T-helper 1 cell treated with Interleukin-12 subunit alpha and Interleukin-12 subunit beta and Interleukin-4 antibody, amounts not matched to agents 30 μg/mL and 1 μg/mL, for 36 hours (primary cell): ENCODE measurements at regions not wholly inside any gene's neighbourhood (a gene's known extent, or its start where the extent isn't known, plus 50 kb on each side); places are given as distances from the start of the nearest gene placed in this dataset.

ENCODE experiments used
- H3K27ac Mint-ChIP-seq: one replicate; pipeline ENCODE4 v1.8.0; 2021; ENCODE audit warnings: mild to moderate bottlenecking, mixed read lengths
- H3K27me3 Mint-ChIP-seq: one replicate; pipeline ENCODE4 v1.8.0; 2021; ENCODE audit warnings: low read depth, mixed read lengths
- H3K36me3 Mint-ChIP-seq: one replicate; pipeline ENCODE4 v1.8.0; 2021; ENCODE audit warnings: low read depth, mixed read lengths
- H3K4me1 Mint-ChIP-seq: one replicate; pipeline ENCODE4 v1.8.0; 2021; ENCODE audit warnings: low read depth, mixed read lengths
- H3K4me3 Mint-ChIP-seq: one replicate; pipeline ENCODE4 v1.8.0; 2021; ENCODE audit warnings: mild to moderate bottlenecking, moderate library complexity, mixed read lengths
- H3K9me3 Mint-ChIP-seq: one replicate; pipeline ENCODE4 v1.8.0; 2021; ENCODE audit warnings: mixed read lengths

- Mint-ChIP-seq H3K4me3 (no peak overlapping the region), H3K36me3 (peaks cover 1% of the 10 kb centered on the region), H3K27ac (no peak overlapping the region), H3K27me3 (no peaks in the 10 kb centered on the region), H3K4me1 (no peaks in the 10 kb centered on the region), H3K9me3 (peaks cover 25% of the 10 kb centered on the region)
Measured at GRCh38 chr15:29914511-29914926, 92.3 kb upstream of the TJP1 start.

DNA sequence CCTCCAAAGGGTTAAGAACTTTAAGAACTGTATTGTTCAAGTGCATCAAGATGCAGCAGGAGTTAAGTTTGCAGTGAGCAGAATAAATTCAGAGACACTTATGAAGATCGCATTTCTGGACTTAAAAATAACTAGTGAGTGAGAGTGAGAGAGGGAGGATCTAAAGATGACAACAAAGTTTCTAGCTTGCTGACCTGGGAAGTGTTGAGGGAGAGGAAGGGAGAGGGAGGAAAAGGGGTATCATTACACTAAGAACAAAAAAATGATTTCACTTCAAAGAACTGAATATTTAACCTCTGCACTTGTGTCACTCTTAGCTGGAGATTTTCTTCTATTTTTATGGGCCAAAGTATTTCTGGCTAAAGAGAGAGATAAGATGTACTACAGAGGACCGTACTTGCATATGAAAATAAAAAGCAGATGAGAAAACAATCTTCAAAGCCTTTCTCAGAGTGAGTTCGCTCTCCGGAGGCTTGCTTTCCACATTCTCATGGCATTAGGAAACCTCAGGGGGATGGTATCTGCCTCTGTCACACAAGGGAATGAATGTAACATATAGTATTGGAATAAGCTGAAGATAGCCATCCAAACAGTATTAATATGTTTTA, 91.4 kb upstream of the TJP1 start:
- peaks cover 26% of the 10 kb centered on the region for H3K9me3 Mint-ChIP-seq
- H3K36me3 Mint-ChIP-seq = peaks cover 1% of the 10 kb centered on the region
- H3K4me1 Mint-ChIP-seq = no peaks in the 10 kb centered on the region
- no peak overlapping the region for H3K4me3 Mint-ChIP-seq
- H3K27ac Mint-ChIP-seq = no peak overlapping the region
- no peaks in the 10 kb centered on the region for H3K27me3 Mint-ChIP-seq

DNA sequence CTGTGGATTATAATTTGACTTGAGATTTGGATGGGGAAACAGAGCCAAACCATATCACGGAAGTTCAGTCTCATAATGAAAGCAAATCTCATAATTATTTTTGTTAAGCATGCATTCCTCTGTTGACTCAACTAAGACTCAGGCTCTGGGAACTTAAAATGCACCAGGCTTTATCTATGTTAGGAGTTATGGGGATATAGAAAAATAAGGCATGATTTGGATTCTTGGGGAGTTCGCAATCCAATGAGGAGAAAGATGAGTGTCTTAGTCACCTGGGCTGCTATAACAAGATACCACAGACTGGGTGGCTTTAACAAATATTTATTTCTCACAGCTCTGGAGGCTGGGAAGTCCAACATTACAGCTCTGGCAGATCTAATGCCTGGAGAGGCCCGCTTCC, 89.4 kb upstream of the TJP1 start:
- peaks cover 1% of the 10 kb centered on the region for H3K36me3 Mint-ChIP-seq
- H3K27me3 Mint-ChIP-seq = no peaks in the 10 kb centered on the region
- no peaks in the 10 kb centered on the region for H3K4me1 Mint-ChIP-seq
- peaks cover 26% of the 10 kb centered on the region for H3K9me3 Mint-ChIP-seq
- H3K27ac Mint-ChIP-seq = no peak overlapping the region
- H3K4me3 Mint-ChIP-seq = no peak overlapping the region

GRCh38 chr15:29910068-29910467, 87.8 kb upstream of the TJP1 start:
- Mint-ChIP-seq H3K9me3 (peaks cover 26% of the 10 kb centered on the region), H3K4me3 (no peak overlapping the region), H3K27ac (no peak overlapping the region), H3K4me1 (no peaks in the 10 kb centered on the region), H3K27me3 (no peaks in the 10 kb centered on the region), H3K36me3 (peaks cover 1% of the 10 kb centered on the region)

DNA sequence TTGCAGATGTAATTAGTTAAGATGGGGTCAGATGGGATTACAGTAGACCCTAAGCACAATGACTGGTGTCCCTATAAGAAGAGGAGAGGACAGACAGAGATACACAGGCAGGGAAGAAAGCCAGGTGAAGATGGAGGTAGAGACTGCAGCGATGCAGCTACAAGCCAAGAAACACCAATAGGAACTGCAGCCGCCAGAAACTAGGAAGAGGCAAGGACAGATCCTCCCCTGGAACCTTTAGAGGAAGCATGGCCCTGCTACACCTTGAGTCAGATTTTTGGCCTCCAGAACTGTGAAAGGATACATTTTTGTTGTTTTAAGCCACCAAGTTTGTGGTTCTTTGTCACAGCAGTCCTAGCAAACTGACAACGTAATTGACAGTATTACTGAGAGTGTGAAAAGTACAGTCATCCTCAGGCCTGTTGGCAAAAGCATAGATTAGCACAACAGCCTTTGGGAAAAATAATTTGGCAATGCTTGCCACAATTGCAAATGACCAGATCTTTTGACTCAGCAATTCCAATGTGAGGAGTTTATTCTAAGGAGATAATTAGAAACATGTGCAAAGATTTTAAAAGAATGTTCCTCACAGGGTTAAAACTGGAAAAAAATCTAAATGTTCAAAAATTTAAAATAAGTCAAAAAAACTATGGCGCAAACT, 82.6 kb upstream of the TJP1 start:
- no peak overlapping the region for H3K27ac Mint-ChIP-seq
- H3K4me1 Mint-ChIP-seq = no peaks in the 10 kb centered on the region
- no peak overlapping the region for H3K4me3 Mint-ChIP-seq
- H3K27me3 Mint-ChIP-seq = no peaks in the 10 kb centered on the region
- H3K9me3 Mint-ChIP-seq = peaks cover 4% of the 10 kb centered on the region
- no peaks in the 10 kb centered on the region for H3K36me3 Mint-ChIP-seq

DNA sequence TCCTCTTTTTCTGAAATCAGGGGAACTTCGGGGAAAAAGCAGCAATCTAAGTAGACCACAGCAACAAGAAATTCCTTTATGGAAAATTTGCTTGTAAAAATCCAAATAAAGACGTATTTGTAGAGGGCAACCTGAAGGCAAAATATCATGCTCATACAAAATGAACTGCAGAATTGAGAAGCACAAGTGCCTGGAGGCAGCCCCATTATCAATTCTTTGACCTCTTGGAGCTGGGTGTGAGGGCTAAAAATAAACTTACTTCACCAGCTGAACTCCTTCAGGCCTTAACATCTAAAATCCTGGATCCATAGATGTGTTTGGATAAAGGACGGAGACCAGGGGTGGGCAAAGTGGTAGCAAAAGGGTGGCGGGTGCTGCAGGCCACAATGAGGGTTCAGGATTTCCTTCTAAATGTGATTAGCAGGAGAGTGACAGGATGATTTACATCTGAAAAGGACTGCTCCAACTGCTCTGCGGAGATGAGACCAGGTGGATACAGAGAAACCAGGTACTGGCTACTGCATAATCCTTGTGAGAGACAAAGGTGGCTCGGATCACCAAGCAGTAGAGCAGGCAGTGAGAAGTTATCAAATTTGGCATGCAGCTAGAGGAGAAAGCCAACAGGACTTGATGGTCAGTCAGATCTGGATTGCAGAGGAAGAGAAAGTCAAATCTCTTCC, 81.7 kb upstream of the TJP1 start:
- H3K4me1 Mint-ChIP-seq = no peaks in the 10 kb centered on the region
- no peaks in the 10 kb centered on the region for H3K27me3 Mint-ChIP-seq
- no peaks in the 10 kb centered on the region for H3K36me3 Mint-ChIP-seq
- H3K27ac Mint-ChIP-seq = no peak overlapping the region
- no peaks in the 10 kb centered on the region for H3K9me3 Mint-ChIP-seq
- no peak overlapping the region for H3K4me3 Mint-ChIP-seq

DNA sequence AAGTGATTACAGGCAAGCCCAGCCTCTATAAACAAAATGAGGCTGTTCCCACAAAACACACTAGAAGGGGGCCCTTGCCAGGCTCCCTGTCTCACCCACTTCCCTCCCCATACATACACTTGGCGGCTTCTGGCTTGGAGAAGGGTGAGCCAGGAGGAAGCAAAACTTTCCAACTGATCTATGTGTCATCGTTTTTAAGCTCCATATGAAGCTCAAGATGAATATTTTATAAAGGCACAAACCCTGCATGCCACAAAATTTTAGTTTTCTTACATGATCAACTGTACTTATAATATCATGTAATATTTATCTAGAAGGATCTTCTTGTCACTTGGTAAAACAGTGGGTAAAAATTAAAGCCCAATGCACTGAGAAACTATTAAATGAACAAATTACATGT, 80.8 kb upstream of the TJP1 start:
- Mint-ChIP-seq H3K4me3 (no peak overlapping the region), H3K36me3 (no peaks in the 10 kb centered on the region), H3K4me1 (no peaks in the 10 kb centered on the region), H3K9me3 (no peaks in the 10 kb centered on the region), H3K27ac (no peak overlapping the region), H3K27me3 (no peaks in the 10 kb centered on the region)

DNA sequence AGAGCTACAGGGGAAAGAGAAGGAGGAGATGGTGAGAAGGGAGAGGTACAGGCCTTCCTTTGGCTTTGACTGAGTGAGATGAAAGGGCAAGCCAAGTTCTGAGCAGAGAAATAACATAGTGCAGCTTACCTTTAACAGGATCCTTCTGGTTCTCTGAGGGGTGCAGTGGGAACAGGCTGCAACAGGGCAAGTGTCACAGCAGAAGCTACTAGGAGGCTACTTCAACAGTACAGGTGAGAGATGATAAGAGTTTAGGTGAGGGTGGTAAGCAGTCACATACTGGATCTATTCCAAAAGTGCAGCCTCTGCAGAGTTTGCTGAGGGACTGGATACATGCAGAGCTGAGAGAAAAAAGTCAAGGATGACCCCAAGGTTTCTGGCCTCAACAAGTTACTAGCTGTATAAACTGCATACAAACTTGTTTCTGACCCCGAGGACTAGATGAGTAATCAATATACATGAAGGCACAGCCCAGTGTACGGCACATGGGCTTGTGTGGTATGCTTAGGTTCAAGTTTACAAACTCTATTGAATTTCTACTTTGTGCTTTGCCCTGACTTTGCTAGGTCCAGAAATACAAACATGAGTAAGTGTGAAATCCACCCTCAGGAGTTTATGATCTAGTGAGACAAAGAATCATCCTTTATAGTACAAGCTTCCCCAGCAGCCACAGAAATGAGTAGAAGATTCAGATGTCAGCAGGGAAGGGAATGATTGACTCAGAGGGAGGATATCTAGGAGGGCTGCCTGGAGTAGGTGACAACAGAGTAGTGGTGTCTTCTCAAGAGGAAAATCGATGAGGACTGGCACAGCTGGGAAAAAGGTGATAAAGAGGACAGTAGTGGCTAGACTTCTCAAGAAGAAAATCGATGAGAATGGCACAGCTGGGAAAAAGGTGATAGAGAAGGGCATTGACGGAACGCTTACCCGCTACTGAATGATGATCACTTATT, 78.2 kb upstream of the TJP1 start:
- Mint-ChIP-seq H3K27me3 (no peaks in the 10 kb centered on the region), H3K9me3 (no peaks in the 10 kb centered on the region), H3K4me1 (no peaks in the 10 kb centered on the region), H3K27ac (no peak overlapping the region), H3K36me3 (no peaks in the 10 kb centered on the region), H3K4me3 (no peak overlapping the region)

DNA sequence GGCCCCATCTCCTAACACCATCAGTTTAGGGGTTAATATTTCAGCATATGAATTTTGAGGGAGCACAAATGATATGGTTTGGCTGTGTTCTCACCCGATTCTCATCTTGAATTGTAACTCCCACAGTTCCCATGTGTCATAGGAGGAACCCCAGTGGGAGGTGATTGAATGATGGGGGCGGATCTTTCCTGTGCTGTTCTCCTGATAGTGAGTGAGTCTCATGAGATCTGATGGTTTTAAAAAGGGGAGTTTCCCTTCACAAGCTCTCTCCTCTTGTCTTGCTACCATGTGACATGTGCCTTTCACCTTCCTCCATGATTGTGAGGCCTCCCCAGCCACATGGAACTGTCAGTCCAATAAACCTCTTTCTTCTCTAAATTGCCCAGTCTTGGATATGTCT, 73.8 kb upstream of the TJP1 start:
- Mint-ChIP-seq H3K27me3 (no peaks in the 10 kb centered on the region), H3K36me3 (no peaks in the 10 kb centered on the region), H3K4me1 (no peaks in the 10 kb centered on the region), H3K9me3 (no peaks in the 10 kb centered on the region), H3K27ac (no peak overlapping the region), H3K4me3 (no peak overlapping the region)

GRCh38 chr15:29891096-29891457, 68.8 kb upstream of the TJP1 start:
- Mint-ChIP-seq H3K4me3 (no peak overlapping the region), H3K36me3 (no peaks in the 10 kb centered on the region), H3K4me1 (no peaks in the 10 kb centered on the region), H3K27ac (no peak overlapping the region), H3K9me3 (no peaks in the 10 kb centered on the region), H3K27me3 (no peaks in the 10 kb centered on the region)

DNA sequence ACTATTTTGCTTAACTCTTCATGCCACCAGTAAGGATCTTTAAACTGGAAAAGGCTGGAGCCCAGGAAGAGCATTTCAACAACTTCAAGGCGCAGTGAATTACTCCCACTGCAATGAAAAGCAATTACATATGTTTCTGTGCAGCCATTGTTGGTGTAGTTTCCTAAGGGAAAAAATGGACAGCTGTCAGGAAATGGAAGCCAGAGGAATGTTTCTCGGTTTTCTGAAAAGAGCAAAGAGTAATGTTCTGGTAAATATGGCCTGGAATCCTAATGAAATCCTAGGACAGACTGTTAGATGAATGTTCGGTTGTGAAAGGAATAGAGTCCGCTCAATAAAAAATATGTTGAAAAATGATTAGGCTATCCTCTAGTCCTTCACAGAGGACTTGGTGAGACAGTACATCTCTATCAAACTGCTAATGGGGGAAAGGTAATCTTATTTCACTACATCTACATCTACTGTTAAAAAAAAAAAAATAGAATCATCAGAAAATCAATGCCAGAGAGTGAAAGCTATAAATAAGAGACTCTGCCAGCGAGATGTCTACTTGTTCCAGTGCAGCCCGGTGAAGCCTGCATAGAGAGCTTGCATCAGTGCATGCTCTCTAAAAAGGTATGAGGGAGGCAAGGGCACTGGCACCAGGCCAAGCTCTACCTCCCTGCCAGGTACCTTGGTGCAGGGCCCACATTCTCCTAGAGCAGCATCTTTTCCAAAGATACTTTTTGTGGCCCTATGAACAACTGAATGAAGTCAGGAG, 68.2 kb upstream of the TJP1 start:
- Mint-ChIP-seq H3K36me3 (no peaks in the 10 kb centered on the region), H3K9me3 (no peaks in the 10 kb centered on the region), H3K27ac (no peak overlapping the region), H3K4me3 (no peak overlapping the region), H3K27me3 (no peaks in the 10 kb centered on the region), H3K4me1 (no peaks in the 10 kb centered on the region)

DNA sequence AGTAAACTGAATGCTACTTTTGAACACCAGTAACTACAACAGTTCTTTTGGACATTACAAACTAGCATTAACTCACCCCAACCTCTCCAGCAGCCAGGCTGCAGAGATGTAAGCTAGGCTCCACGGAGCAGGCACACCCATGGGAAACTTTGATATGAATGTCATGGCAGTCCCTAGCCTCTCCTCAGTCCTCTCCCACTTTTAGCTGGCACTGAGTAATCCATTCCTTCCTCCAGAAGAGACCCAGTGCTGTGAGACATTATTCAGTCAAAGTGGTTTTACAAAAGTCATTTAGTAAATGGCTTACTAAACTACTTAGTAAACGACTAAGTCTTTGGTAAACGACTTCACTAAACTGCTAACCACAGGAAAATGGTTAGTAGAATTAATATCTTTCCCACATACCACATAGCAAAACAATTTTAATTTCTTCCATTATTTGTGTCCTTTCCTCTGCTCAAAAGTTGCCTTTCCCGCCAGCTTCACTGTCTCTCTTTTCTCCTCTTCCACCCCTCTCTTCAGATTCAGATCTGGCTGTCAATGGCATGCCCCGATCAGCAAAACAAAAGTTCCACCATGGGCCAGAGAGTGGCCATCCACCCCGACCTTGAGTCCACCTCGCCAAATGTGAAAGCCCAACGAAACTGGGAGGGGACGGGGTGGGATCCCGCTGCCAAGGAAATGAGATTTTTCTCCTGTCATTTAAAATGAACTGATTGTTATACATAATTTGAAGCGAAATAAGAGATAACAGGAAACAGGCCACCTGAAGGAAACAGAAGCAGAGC, 67.5 kb upstream of the TJP1 start:
- Mint-ChIP-seq H3K4me1 (no peaks in the 10 kb centered on the region), H3K27me3 (no peaks in the 10 kb centered on the region), H3K27ac (no peak overlapping the region), H3K36me3 (no peaks in the 10 kb centered on the region), H3K9me3 (no peaks in the 10 kb centered on the region), H3K4me3 (no peak overlapping the region)

DNA sequence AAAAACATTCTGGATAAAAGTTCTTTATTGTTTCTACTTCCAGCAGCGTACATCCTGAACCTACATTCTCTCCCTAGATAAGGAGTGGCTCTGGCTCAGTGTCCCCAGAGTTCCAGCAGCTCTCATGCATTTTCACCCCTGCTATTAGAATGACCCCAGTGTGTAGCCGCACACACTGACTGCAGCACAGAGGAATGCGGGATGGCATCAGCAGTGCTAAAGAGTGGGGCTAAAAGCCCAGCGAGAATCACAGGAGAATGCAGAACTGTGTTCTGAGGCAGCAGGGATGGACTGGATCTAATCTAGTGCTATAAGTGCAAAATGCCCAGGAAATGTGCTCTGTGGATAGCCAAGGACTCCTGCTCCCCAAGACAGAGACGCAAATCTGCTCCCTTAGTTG, 66.4 kb upstream of the TJP1 start:
- Mint-ChIP-seq H3K4me1 (no peaks in the 10 kb centered on the region), H3K36me3 (no peaks in the 10 kb centered on the region), H3K27me3 (no peaks in the 10 kb centered on the region)

More for the DNA sequence above, 66.4 kb upstream of the TJP1 start:
- no peak overlapping the region for H3K4me3 Mint-ChIP-seq
- H3K9me3 Mint-ChIP-seq = no peaks in the 10 kb centered on the region
- H3K27ac Mint-ChIP-seq = no peak overlapping the region
